KBM-7 (cell line): ENCODE measurements at regions not wholly inside any gene's neighbourhood (a gene's known extent, or its start where the extent isn't known, plus 50 kb on each side); places are given as distances from the start of the nearest gene placed in this dataset.

ENCODE experiments used
- DNase-seq: peaks from one replicate; pipeline ENCODE4 v3.0.0-alpha.2; 2015
- in situ Hi-C: fragments of 300-500 bp; cut with MboI; formaldehyde crosslinking; loops from 2 replicates; pipeline ENCODE4 v1.14.3; 2020; ENCODE audit warnings: low sequenced_read_pairs, low pct_unique_long_range_greater_than_20kb, mixed read lengths

- no peak for DNase-seq
- in situ Hi-C loops, result no loop called here
Observed at GRCh38 chr5:125134216-125135081, 388.0 kb upstream of the ZNF608 start.

DNA sequence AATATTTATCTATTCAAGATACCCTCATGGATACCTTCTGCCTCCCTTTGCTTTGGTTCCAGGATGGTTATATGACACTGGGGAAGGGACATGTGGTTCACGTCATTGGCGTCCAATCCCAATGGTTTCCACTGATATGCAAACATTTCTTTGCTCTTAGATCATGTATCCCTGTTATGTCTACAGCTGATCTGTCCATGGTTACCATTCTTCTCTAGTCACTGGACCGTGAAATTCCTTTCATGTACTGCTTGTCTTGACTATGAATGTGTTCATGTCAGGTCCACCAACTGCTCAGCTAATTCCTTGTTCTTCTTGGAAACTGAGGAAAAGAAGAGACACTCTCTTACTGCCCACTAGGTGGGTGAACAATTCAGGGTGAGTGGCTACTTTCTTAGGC is 391.1 kb upstream of the ZNF608 start:
- in situ Hi-C loops, result no loop called here
- DNase-seq, result no peak

- in situ Hi-C loops, result no loop called here
- DNase-seq, result no peak
Observed at GRCh38 chr5:125138266-125138665, 391.8 kb upstream of the ZNF608 start.

- in situ Hi-C loops, result no loop called here
- no peak for DNase-seq
Observed at GRCh38 chr5:125139590-125139989, 393.2 kb upstream of the ZNF608 start.

DNA sequence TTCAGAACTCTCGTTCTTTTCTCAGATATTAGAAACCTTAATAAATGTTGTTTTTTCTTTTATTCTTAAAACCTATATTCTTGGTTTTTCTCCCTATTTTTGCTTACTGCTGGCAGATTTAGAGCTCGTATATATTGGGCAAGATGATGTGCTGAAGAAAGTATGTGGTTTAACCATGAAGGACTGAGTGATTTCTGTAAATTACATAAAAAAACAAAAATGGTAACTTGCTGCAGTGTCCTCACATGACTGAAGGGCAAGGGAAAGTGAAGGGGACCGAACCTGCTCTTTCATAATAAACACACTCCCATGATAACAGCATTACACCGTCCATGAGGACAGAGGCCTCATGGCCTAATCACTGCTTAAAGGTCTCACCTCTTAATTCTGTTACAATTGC is 393.8 kb upstream of the ZNF608 start:
- no peak for DNase-seq
- in situ Hi-C loops, result no loop called here

- in situ Hi-C loops, result no loop called here
- DNase-seq, result no peak
Observed at GRCh38 chr5:125140855-125141254, 394.4 kb upstream of the ZNF608 start.

DNA sequence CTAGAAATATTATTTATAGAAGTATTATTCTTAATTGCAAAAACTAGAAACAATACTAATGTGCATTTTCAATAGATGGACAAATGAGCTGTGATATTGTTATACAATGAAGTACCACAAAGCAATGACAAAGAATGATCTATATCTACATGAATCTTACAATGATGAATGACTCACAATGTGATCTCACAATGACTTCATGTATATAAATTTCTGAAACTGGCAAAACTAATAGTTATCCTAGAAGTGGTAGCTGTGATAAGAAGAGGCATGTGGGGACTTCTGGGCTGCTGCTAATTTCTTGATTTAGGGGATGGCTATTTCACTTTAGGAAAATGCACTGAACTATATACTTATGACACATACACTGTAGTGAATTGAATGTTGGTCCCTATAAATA is 396.0 kb upstream of the ZNF608 start:
- in situ Hi-C loops, result no loop called here
- no peak for DNase-seq

DNA sequence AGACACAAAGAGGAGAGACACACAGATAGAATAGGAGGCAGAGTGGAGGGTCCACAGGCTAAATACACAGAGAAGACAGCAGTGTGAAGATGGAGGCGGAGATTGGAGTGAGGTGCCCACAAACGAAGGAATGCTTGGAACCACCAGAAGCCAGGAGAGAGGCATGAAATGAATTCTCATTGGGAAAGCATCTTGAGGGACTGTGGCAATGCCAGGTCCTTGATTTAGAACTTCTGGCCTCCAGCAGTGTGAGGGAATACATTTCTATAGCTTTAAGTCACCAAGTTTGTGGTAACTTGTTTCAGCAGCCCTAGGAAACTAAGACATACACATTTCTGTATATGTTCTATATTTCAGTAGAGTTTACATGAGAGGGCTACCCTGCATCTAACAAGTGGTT is 396.6 kb upstream of the ZNF608 start:
- no peak for DNase-seq
- in situ Hi-C loops, result no loop called here

DNA sequence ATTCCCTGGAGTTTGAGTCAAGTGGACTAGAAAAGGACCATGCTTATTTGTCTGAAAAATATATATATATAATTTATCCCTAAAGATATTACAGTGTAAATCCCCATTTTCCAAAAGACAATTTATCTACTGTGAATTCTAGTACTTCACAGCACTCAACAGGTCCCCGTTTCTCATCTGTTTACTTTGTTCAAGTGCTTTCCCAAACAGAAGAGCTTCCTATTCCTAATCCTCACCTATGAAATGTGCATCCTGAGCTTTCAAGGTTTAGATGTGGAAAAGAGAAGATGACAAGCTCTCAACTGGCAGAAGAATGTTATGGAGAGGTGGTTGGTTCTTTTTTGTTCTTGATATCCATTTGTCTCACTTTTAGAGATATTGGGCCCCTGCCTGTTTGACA is 401.6 kb upstream of the ZNF608 start:
- in situ Hi-C loops, result no loop called here
- DNase-seq, result no peak

DNA sequence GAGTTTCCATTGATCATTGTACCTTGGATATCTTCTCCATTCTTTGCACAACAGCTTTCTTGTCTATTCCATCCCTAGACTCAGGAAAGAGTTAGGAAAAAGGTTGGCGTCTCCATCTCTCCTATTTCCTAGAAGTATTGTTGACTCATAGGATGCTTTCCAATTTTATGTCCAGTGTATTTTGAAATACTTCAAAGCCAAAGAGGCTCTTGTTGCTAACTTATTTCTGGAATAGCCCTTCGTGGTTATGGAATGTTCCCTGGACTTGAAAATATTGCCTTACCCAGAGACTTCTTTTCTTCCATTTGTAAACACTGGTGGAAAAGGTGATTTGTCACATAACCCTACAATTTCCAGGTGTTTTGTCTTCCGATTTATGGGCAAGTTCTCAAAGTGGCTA is 402.3 kb upstream of the ZNF608 start:
- in situ Hi-C loops, result no loop called here
- no peak for DNase-seq

DNA sequence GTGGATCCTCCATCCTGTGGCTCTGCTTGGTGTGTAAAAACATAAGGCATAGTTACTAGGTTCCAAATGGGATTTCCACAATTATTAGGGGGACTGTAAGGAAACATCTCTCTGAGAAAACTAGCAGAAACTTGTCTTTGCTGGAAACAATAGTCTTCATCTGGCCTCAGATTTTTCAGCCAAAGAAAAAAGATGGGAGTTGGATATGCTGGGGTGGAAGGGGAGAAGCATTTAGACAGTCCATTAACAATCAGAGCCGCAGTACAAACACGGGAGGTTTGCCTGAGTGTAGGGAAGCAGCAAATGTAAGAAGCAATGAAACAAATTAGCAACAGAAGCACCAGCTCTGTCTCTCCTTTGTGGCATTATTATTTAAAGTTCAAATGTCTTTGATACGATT is 402.7 kb upstream of the ZNF608 start:
- DNase-seq, result no peak
- in situ Hi-C loops, result no loop called here

DNA sequence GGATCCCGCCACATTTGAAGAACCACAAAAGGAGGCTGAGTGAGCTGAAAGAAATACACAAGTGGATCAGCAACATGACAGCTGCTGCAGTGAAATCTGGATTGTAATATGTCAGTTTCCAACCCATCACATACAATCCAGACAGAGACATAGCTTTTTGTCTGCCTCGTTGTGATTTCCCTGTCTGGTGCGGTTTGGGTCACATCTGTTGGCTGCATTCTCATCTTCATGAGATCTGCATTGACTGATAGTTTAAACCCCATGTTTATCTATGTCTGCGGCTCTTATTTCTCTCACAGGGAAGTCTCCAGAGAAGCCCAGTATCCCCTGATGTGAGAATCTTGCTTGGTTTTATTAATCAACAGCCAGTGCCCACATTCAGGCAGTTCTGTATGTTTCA is 403.1 kb upstream of the ZNF608 start:
- in situ Hi-C loops, result no loop called here
- DNase-seq, result no peak

- in situ Hi-C loops, result no loop called here
- no peak for DNase-seq
Observed at GRCh38 chr5:125150041-125150669, 403.7 kb upstream of the ZNF608 start.

GRCh38 chr5:125151150-125151900 is 404.9 kb upstream of the ZNF608 start:
- no peak for DNase-seq
- in situ Hi-C loops, result no loop called here

GRCh38 chr5:125152044-125152443 is 405.6 kb upstream of the ZNF608 start:
- DNase-seq, result no peak
- in situ Hi-C loops, result no loop called here

DNA sequence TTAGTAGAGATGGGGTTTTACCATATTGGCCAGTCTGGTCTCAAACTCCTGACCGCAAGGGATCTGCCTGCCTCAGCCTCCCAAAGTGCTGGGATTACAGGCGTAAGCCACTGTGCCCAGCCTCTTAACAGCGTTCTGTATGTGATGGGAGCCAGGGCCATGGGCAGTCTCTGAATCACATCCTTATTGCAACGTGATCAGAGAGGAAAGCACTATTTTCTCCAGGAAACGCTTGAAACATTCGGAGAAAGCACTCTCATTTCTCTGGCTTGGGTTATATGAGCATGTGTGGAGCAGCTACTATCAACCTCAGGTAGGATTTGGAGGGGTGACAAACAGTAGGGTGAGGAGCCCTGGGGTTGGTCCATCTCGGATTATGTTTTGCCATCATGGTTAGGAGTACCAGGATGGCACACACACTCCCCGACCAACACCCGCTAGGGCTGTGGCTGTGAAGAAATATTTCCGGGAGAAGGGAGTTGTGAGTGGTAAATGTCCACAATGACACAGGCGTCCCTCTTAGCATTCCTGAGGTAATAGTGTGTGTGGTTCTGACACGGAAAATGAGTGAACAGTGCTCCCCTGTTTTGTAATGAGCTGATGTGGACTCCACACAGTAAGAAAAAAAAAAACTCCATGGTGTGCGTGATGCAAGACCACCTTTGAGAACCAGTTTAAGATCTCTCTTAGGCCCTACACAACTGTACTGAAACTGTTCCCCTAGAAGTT is 406.2 kb upstream of the ZNF608 start:
- no peak for DNase-seq
- in situ Hi-C loops, result no loop called here

GRCh38 chr5:125153231-125153630 is 406.8 kb upstream of the ZNF608 start:
- in situ Hi-C loops, result no loop called here

GRCh38 chr5:125154301-125155110 is 408.1 kb upstream of the ZNF608 start:
- in situ Hi-C loops, result no loop called here
- DNase-seq, result no peak

More at GRCh38 chr5:125153231-125153630, 406.8 kb upstream of the ZNF608 start:
- DNase-seq, result no peak
